HG02678 (cell line): ENCODE measurements at regions not wholly inside any gene's neighbourhood (a gene's known extent, or its start where the extent isn't known, plus 50 kb on each side); places are given as distances from the start of the nearest gene placed in this dataset.

Experiments used
- ATAC-seq: cut with Tn5 transposase; IDR thresholded peaks from one replicate; pipeline ENCODE4 v1.9.1; 2021; ENCODE audit warnings: mild to moderate bottlenecking, moderate library complexity; ENCODE audit not compliant: unreplicated experiment

- no peak for ATAC-seq
These were observed 127.0 kb downstream of the PRELID2 start for GRCh38 chr5:145708169-145708568.

DNA sequence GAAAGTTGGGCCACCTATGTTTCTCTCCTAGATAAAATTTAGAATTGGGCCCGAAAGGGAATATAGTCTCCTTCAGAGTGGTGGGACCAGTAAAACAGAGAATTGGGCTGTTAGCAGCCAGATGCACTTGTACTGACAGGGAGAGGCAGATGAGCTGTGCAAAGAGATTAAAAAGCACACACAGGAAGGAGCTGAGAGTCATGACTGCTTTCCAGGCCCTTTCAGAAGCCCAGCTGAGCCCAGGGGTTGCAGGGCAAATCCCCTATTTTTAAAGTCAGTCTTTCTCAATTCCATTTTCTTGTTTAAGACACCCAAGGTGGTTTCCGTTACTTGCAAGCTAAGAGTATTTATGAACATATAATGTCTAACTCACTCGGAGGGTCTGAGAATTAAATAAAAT lies 130.4 kb downstream of the PRELID2 start:
- no peak for ATAC-seq

- no peak for ATAC-seq
These were observed 131.3 kb downstream of the PRELID2 start for GRCh38 chr5:145703856-145704255.

DNA sequence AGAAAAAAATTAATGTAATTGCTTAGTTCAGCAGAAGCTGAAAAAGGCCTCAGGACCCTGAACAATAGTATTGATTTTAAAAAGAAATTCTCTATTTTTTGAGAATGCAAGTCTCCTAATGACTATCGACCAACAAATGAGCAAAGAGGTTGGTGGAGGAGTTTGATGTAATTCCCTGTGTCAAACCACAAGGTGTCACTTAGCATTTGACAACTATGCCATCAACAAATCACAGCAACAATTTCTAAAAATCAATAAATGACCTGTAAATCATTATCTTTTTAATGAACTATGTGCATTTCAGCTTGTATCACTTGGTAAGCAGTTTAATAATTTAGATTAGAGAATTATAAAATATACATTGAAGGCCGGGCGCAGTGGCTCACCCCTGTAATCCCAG lies 133.7 kb downstream of the PRELID2 start:
- ATAC-seq = no peak

DNA sequence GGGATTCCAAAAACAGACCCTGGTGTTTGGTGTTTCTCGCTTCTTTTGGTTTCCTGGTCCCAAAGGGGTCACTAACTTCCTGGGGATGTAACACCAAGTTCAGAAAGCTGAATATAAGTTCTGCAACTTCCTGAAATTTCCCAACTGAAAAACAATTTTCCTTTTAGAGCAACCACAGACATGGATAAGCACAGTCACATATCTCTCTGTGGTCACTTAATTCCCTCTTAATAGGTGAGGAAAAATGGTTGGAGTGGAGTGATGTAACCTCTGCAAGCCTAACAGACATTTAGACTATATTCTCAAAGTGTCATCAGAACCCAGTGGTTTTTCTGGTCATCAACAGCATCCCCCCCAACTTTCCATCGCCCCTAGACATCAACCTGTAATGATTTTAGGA lies 135.3 kb downstream of the PRELID2 start:
- ATAC-seq = no peak

DNA sequence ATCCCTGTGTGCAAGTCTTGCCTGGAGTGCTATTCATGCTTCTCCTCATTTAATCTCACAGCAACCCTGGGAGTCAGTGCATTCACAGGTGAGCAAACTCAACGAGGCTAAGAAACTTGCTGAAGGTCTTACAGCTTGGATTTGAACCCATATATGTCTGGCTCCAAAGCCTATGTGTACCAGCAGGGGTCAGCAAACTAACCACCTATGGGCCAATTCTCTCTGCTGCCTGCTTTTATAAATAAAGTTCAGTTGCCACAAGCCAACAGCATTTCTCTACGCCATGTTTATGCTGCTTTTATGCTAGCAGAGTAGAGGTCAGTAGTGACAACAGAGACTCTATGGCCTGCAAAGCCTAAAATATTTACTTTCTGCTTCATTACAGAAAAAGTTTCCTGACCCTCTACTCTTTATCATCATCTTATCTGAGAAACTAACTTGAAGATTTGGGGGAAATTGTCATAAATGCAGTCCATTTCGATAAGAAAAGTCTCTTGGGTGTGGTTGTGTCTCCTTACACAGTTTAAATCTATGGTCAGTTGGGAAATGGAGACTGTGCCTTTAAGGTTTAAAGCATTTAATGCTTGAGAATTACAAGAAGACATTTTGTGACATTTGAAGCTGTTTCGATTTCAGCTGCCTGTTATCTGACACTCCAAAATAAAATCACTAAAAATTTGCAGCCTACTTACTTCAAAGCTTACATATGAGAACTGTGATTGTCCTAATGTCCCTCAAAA lies 137.7 kb downstream of the PRELID2 start:
- peak; percentile 62 for ATAC-seq

GRCh38 chr5:145689235-145689634 lies 145.9 kb downstream of the PRELID2 start:
- peak; percentile 71 for ATAC-seq

GRCh38 chr5:145687943-145688342 lies 147.2 kb downstream of the PRELID2 start:
- no peak for ATAC-seq

- no peak for ATAC-seq
These were observed 149.7 kb downstream of the PRELID2 start for GRCh38 chr5:145685417-145685816.

- no peak for ATAC-seq
These were observed 151.7 kb downstream of the PRELID2 start for GRCh38 chr5:145683431-145683830.

GRCh38 chr5:145682197-145682899 lies 152.8 kb downstream of the PRELID2 start:
- no peak for ATAC-seq

DNA sequence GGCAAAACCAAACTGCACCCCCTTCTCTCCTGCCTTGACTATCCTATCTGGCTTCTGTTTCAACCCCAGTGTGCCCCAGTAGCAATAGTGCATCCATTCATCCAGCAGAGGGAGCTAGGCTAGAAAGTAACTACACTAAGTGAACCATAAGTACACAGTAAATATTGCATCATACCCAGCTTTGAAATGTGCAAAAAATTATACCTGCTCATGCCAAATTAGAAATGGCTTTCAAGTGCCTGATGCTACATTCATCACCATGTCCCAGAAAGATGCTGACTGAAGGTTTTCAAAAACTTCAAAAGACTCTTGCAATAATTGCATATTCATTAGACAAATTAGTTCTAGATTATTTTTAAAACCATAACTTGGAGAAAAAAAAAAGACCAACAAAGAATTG lies 153.5 kb downstream of the PRELID2 start:
- ATAC-seq = peak; percentile 97

GRCh38 chr5:145681216-145681615 lies 153.9 kb downstream of the PRELID2 start:
- no peak for ATAC-seq

DNA sequence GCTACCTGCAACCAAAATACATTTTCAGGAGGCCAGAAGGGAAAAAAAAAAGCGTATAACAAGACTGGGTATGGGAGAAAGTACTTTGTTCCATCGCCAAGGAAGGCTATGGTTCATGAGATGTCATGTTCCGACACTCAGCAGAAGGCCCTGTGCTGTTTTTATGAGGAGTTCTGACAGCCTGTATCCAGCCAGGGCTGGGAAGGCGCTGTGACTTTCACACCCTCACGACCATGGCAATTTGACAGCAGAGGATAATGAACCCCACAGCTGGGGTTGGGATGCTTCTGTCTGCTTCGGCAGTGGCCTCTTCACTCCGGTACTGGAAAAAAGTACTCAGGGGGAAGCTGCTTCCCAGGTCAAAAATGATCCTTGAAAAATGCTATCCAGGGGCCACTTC lies 154.4 kb downstream of the PRELID2 start:
- ATAC-seq = no peak

- ATAC-seq = no peak
These were observed 155.0 kb downstream of the PRELID2 start for GRCh38 chr5:145680169-145680568.

DNA sequence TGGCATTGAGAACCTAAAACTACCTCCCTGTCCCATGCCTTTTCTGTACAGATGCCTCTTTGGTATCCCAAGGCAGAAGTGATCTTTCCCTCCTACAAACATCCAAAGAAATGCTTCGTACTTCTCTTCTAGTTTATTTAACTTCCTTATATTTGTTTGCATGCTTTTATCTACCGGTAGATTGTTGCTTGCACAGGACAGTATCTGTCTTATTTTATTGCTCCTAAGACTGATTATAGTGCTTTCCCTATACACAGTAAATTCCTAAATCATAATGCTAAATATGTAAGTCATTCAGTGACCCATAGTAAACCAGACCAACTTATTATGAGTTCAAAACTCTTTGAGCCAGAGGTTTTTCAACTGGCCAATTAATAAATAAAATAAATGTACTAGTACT lies 156.9 kb downstream of the PRELID2 start:
- no peak for ATAC-seq

DNA sequence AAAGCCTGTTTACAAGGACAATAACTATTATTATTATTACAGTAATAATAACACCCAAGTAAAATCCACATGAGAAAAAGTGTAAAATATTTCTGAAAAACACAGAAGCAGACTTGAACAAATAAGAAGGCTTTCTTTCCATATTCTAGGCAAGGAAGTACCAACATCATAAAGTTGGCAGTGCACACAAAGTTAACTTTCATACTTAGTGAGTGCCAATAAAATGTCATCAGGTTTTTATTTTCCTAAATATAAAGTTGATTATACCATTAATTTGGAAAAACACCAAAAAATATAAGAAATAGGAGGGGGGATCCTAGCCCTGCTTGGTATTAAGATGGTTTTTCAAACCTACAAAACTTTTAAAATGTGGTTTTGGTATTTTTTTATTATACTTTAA lies 161.4 kb downstream of the PRELID2 start:
- ATAC-seq = no peak

- ATAC-seq = no peak
These were observed 166.4 kb downstream of the PRELID2 start for GRCh38 chr5:145668714-145669113.

DNA sequence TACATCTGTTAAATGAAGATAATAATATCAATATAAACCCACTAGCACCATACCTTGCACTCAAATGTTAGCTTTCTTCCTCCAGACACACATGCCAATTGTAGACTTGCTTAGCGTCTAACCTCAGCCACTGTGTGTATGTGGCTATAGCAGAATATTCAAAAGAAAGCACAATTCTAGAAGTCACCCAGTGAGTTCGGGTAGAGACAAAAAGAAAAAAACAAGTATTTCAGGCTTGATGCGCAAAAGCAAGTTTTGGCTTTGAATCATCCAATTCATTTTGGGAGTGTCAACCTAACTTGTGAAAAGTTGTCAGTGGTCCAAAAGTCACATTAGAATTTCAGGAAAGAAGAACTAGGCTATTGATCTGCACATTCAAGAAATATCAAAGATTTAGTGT lies 167.4 kb downstream of the PRELID2 start:
- no peak for ATAC-seq

DNA sequence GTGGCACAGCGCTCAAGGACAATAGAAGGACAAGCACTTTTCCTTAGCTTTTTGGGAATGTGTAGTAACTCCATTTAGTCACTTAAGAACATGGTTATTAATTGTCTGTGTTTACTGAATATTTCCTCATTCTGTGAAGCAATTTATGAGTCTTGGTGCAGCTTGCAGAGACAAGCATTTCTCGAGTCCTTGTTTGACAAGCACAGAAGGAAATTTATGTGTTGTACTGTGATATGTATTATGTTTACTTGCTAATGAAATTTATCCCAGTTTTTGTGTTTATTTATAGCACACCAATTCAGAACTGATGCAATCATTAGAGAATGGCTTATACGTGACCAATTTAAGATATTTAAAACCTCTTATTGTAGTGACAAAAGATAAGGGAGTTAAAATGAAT lies 168.6 kb downstream of the PRELID2 start:
- no peak for ATAC-seq

DNA sequence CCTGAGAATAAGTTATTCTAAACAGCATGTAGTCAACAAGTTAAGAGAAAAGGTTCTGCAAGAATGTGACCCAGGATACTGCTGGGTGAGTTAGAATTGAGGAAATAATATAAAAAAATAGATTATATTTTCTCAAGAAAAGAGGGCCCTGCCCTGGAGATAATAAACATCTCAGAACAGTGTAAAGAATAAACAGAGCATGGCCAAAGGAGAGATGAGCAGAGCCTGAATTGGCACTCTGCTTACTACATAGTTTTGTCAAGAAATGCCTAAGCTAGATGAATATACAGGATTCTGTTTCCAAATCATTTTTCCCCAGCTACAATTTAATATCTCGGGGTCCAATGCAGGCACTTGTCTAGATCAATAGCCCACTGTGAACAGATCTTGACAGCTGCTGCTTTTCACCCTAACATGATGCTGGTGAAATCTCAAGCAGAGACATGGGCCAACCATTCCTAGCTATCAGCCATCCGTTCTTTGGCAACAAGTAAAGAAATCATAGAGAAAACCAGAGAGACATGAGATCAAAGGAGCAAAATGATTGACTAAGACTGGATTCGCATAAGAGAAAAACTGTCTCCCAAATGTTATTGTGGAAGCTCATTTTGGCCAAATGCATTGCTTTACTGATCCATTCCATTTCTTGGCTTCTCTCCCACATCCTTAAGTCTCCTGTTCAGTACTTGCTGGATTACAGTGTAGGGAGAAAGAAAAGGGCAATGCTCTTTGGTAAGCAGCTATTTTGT lies 173.2 kb downstream of the PRELID2 start:
- no peak for ATAC-seq
